ENCODE measurements at regions not wholly inside any gene's neighbourhood (a gene's known extent, or its start where the extent isn't known, plus 50 kb on each side); places are given as distances from the start of the nearest gene placed in this dataset.
A peak's percentile ranks its signal among the peaks of the same experiment; 100 is the strongest.

DNA sequence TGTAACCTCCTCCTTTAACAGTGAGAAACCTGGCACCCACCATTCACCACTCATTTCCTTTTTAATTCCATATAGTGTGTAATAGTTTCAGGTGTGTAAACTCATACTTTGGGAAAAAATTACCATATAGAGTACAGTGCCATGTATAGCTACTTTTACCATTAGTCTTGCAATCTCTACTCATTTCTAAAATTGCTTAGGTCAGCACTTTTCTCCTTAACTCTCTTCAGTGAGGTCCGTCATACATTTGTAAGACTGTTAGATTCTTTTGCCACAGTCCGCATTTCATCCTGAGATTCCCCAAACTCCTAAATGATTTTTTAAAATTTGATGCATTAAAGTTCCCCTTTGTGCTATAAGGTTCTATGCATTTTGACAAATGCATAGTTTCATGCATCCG lies 238.3 kb upstream of the ATP10A start:
- TF ChIP-seq, protein P1, sequence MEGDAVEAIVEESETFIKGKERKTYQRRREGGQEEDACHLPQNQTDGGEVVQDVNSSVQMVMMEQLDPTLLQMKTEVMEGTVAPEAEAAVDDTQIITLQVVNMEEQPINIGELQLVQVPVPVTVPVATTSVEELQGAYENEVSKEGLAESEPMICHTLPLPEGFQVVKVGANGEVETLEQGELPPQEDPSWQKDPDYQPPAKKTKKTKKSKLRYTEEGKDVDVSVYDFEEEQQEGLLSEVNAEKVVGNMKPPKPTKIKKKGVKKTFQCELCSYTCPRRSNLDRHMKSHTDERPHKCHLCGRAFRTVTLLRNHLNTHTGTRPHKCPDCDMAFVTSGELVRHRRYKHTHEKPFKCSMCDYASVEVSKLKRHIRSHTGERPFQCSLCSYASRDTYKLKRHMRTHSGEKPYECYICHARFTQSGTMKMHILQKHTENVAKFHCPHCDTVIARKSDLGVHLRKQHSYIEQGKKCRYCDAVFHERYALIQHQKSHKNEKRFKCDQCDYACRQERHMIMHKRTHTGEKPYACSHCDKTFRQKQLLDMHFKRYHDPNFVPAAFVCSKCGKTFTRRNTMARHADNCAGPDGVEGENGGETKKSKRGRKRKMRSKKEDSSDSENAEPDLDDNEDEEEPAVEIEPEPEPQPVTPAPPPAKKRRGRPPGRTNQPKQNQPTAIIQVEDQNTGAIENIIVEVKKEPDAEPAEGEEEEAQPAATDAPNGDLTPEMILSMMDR (IDR thresholded peaks at IDR 0.05; ENCODE audit: unreplicated experiment) = no peak
- no peak overlapping the region for H3K27ac Mint-ChIP-seq (ENCODE audit: unreplicated experiment)
- H3K4me3 Mint-ChIP-seq (ENCODE audit: unreplicated experiment) = no peak overlapping the region
- no peaks in the 10 kb centered on the region for H3K9me3 Mint-ChIP-seq (ENCODE audit: unreplicated experiment)
- no peaks in the 10 kb centered on the region for H3K27me3 Mint-ChIP-seq (ENCODE audit: unreplicated experiment)
- peaks cover 6% of the 10 kb centered on the region for H3K4me1 Mint-ChIP-seq (ENCODE audit: unreplicated experiment)
- H3K36me3 Mint-ChIP-seq (ENCODE audit: low read depth, unreplicated experiment) = no peaks in the 10 kb centered on the region
- DNase-seq (ENCODE audit: low spot score) = no peak

- no peak overlapping the region for H3K4me3 Mint-ChIP-seq (ENCODE audit: unreplicated experiment)
- no peaks in the 10 kb centered on the region for H3K36me3 Mint-ChIP-seq (ENCODE audit: low read depth, unreplicated experiment)
- TF ChIP-seq, protein P1 (IDR thresholded peaks at IDR 0.05; ENCODE audit: unreplicated experiment) = no peak
- no peak for DNase-seq (ENCODE audit: low spot score)
- H3K9me3 Mint-ChIP-seq (ENCODE audit: unreplicated experiment) = no peaks in the 10 kb centered on the region
- H3K27me3 Mint-ChIP-seq (ENCODE audit: unreplicated experiment) = no peaks in the 10 kb centered on the region
- peaks cover 8% of the 10 kb centered on the region for H3K4me1 Mint-ChIP-seq (ENCODE audit: unreplicated experiment)
- H3K27ac Mint-ChIP-seq (ENCODE audit: unreplicated experiment) = no peak overlapping the region
Measured at GRCh38 chr15:26098801-26099200, 235.7 kb upstream of the ATP10A start.

DNA sequence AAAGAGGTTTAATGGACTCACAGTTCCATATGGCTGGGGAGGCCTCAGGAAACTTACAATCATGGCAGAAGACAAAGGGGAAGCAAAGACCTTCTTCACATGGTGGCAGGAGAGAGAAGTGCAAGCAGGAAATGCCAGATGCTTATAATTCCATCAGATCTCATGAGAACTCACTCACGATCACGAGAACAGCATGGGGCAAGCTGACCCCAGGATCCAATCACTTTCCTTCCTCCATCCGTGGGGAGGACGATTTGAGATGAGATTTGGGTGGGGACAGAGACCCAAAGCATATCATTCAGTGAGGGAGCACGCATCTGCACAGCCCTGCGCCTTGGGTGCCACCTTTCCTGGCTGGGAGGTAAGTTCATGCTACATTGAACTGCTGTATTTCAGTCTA lies 234.1 kb upstream of the ATP10A start:
- peaks cover 8% of the 10 kb centered on the region for H3K4me1 Mint-ChIP-seq (ENCODE audit: unreplicated experiment)
- H3K36me3 Mint-ChIP-seq (ENCODE audit: low read depth, unreplicated experiment) = no peaks in the 10 kb centered on the region
- H3K27ac Mint-ChIP-seq (ENCODE audit: unreplicated experiment) = no peak overlapping the region
- H3K4me3 Mint-ChIP-seq (ENCODE audit: unreplicated experiment) = no peak overlapping the region
- H3K27me3 Mint-ChIP-seq (ENCODE audit: unreplicated experiment) = no peaks in the 10 kb centered on the region
- no peak for DNase-seq (ENCODE audit: low spot score)
- no peaks in the 10 kb centered on the region for H3K9me3 Mint-ChIP-seq (ENCODE audit: unreplicated experiment)
- TF ChIP-seq, protein P1 (IDR thresholded peaks at IDR 0.05; ENCODE audit: unreplicated experiment) = no peak

DNA sequence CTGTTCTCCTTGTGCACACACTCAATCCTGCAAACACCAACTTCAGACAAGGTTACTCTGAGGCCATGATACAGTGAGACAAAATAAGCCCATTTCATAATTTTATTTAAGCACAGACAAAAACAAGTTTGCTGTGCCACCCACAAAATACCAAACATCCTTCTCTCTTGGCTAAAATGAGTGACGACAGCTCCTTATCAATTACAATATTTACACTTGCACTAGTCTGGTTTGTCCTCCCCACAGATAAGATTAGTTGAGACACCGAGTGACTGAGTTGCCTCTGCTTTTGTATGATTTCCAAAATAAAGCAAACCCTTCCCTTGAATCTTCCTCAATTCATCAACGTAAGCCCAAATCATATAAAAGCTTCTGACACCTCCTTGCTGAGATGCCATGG lies 233.5 kb upstream of the ATP10A start:
- Mint-ChIP-seq H3K4me1 (ENCODE audit: unreplicated experiment) (peaks cover 8% of the 10 kb centered on the region), H3K27ac (ENCODE audit: unreplicated experiment) (no peak overlapping the region), H3K36me3 (ENCODE audit: low read depth, unreplicated experiment) (no peaks in the 10 kb centered on the region), H3K9me3 (ENCODE audit: unreplicated experiment) (no peaks in the 10 kb centered on the region), H3K4me3 (ENCODE audit: unreplicated experiment) (no peak overlapping the region), H3K27me3 (ENCODE audit: unreplicated experiment) (no peaks in the 10 kb centered on the region)
- TF ChIP-seq, protein P1 (IDR thresholded peaks at IDR 0.05; ENCODE audit: unreplicated experiment) = no peak
- DNase-seq (ENCODE audit: low spot score) = no peak

DNA sequence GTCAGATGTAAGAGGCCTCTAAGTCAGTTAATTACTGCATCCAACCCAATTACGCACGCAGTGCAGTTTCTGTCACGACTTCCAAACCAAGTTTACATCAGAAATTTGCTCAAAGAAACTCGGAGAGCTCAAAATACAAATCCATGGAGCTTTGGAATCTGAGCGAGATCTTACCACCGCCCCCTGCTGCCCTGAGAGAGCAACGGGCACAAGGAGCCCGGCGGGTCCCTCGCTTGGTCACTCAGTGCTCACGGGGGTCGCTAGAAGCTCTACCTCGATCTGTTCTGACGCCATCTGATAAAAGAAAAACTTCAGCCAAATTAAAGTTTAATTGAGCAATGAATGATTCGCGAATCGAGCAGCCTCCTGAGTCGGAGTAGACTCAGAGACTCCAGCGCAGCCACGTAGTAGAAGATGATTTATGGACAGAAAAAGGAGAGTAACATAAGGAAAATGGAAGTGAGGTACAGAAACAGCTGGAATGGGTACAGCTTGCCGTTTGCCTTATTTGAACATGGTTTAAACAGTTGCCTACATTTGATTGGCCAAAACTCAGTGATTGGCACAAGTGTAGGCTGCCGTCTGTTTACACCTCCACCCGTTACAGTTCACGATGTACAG lies 232.7 kb upstream of the ATP10A start:
- Mint-ChIP-seq H3K4me1 (ENCODE audit: unreplicated experiment) (peaks cover 8% of the 10 kb centered on the region), H3K4me3 (ENCODE audit: unreplicated experiment) (no peak overlapping the region), H3K36me3 (ENCODE audit: low read depth, unreplicated experiment) (no peaks in the 10 kb centered on the region), H3K9me3 (ENCODE audit: unreplicated experiment) (no peaks in the 10 kb centered on the region), H3K27ac (ENCODE audit: unreplicated experiment) (no peak overlapping the region), H3K27me3 (ENCODE audit: unreplicated experiment) (no peaks in the 10 kb centered on the region)
- DNase-seq (ENCODE audit: low spot score) = peak; percentile 40
- TF ChIP-seq, protein P1 (IDR thresholded peaks at IDR 0.05; ENCODE audit: unreplicated experiment) = no peak
